H9 (cell line): ENCODE measurements at regions not wholly inside any gene's neighbourhood (a gene's known extent, or its start where the extent isn't known, plus 50 kb on each side); places are given as distances from the start of the nearest gene placed in this dataset.

Experiments
- DNase-seq: peaks from one replicate; pipeline ENCODE4 v3.0.0-alpha.2; 2017
- H2AFZ ChIP-seq: one replicate; pipeline ENCODE4 v1.6.1; 2013; ENCODE audit warnings: mild to moderate bottlenecking, low read length, control low read depth, moderate library complexity
- H2AK5ac ChIP-seq: 2 replicates; pipeline ENCODE4 v1.6.1; 2013; ENCODE audit warnings: low read length, control low read depth, mixed read lengths; ENCODE audit not compliant: insufficient read length
- H2BK120ac ChIP-seq: one replicate; pipeline ENCODE4 v1.6.1; 2013; ENCODE audit warnings: low read depth, mild to moderate bottlenecking, low read length, control low read depth, inconsistent platforms; ENCODE audit not compliant: poor library complexity, severe bottlenecking
- H2BK12ac ChIP-seq: 2 replicates; pipeline ENCODE4 v1.6.1; 2013; ENCODE audit warnings: low read length, control low read depth, mixed read lengths, low read depth; ENCODE audit not compliant: insufficient read length
- H2BK15ac ChIP-seq: 2 replicates; pipeline ENCODE4 v1.6.1; 2013; ENCODE audit warnings: low read depth, low read length, control low read depth
- H2BK20ac ChIP-seq: one replicate; pipeline ENCODE4 v1.6.1; 2013; ENCODE audit warnings: low read depth, mild to moderate bottlenecking, low read length, control low read depth, inconsistent platforms; ENCODE audit not compliant: poor library complexity, severe bottlenecking
- H2BK5ac ChIP-seq: 2 replicates; pipeline ENCODE4 v1.6.1; 2013; ENCODE audit warnings: low read length, control low read depth, mixed read lengths; ENCODE audit not compliant: insufficient read length
- H3K14ac ChIP-seq: 2 replicates; pipeline ENCODE4 v1.6.1; 2013; ENCODE audit warnings: low read length, control low read depth; ENCODE audit not compliant: insufficient read depth
- H3K18ac ChIP-seq: 2 replicates; pipeline ENCODE4 v1.6.1; 2013; ENCODE audit warnings: low read depth, mild to moderate bottlenecking, mixed read lengths, low read length, control low read depth; ENCODE audit not compliant: insufficient read length
- H3K23ac ChIP-seq: 2 replicates; pipeline ENCODE4 v1.6.1; 2013; ENCODE audit warnings: low read length, control low read depth, mixed read lengths, low read depth; ENCODE audit not compliant: insufficient read length
- H3K23me2 ChIP-seq: 2 replicates; pipeline ENCODE4 v1.6.1; 2013; ENCODE audit warnings: low read depth, mild to moderate bottlenecking, mixed read lengths, low read length, control low read depth; ENCODE audit not compliant: insufficient read length, poor library complexity, severe bottlenecking
- H3K27ac ChIP-seq: 2 replicates; pipeline ENCODE4 v1.5.1; 2013; ENCODE audit warnings: low read length, control low read depth, mixed read lengths, low read depth; ENCODE audit not compliant: insufficient read length
- H3K27me3 ChIP-seq: 2 replicates; pipeline ENCODE4 v1.6.1; 2013; ENCODE audit warnings: low read length, control low read depth, inconsistent platforms; ENCODE audit not compliant: insufficient read depth
- H3K4ac ChIP-seq: 2 replicates; pipeline ENCODE4 v1.6.1; 2013; ENCODE audit warnings: low read depth, mild to moderate bottlenecking, control low read depth, inconsistent platforms, low read length, moderate library complexity
- H3K4me1 ChIP-seq: 2 replicates; pipeline ENCODE4 v1.6.1; 2013; ENCODE audit warnings: low read length, control low read depth, inconsistent platforms; ENCODE audit not compliant: insufficient read depth
- H3K4me2 ChIP-seq: 2 replicates; pipeline ENCODE4 v1.6.1; 2013; ENCODE audit warnings: low read length, control low read depth, mixed read lengths; ENCODE audit not compliant: insufficient read length, insufficient read depth
- H3K56ac ChIP-seq: 2 replicates; pipeline ENCODE4 v1.6.1; 2013; ENCODE audit warnings: low read depth, mild to moderate bottlenecking, mixed read lengths, low read length, control low read depth; ENCODE audit not compliant: insufficient read length
- H3K79me1 ChIP-seq: 2 replicates; pipeline ENCODE4 v1.6.1; 2013; ENCODE audit warnings: low read depth, mild to moderate bottlenecking, moderate library complexity, low read length, control low read depth, inconsistent platforms; ENCODE audit not compliant: insufficient read depth, poor library complexity, severe bottlenecking
- H3K79me2 ChIP-seq: 2 replicates; pipeline ENCODE4 v1.6.1; 2013; ENCODE audit warnings: low read length, control low read depth, inconsistent platforms; ENCODE audit not compliant: insufficient read depth
- H3K9ac ChIP-seq: 2 replicates; pipeline ENCODE4 v1.6.1; 2013; ENCODE audit warnings: low read length, control low read depth, mixed read lengths; ENCODE audit not compliant: insufficient read length; ENCODE audit errors: extremely low read depth
- H3K9me3 ChIP-seq: one replicate; pipeline ENCODE4 v1.6.1; 2013; ENCODE audit warnings: low read depth, low read length, inconsistent platforms; ENCODE audit not compliant: control insufficient read depth
- H3T11ph ChIP-seq: one replicate; pipeline ENCODE4 v1.6.1; 2013; ENCODE audit warnings: mild to moderate bottlenecking, low read length, control low read depth, inconsistent platforms
- H4K20me1 ChIP-seq: one replicate; pipeline ENCODE4 v1.6.1; 2013; ENCODE audit not compliant: control insufficient read depth, insufficient read length, insufficient read depth
- H4K5ac ChIP-seq: 2 replicates; pipeline ENCODE4 v1.6.1; 2013; ENCODE audit warnings: low read depth, mild to moderate bottlenecking, mixed read lengths, low read length, control low read depth; ENCODE audit not compliant: insufficient read length
- H4K8ac ChIP-seq: replicated peaks from 2 replicates; pipeline ENCODE4 v1.6.1; 2013; ENCODE audit warnings: low read length, control low read depth, mixed read lengths, low read depth; ENCODE audit not compliant: insufficient read length
- H4K91ac ChIP-seq: 2 replicates; pipeline ENCODE4 v1.6.1; 2013; ENCODE audit warnings: low read depth, mild to moderate bottlenecking, moderate library complexity, mixed read lengths, low read length, control low read depth; ENCODE audit not compliant: insufficient read length
- H3K27ac Mint-ChIP-seq, 3 experiments: 2 replicates in 2 of 3; 3 replicates in 1 of 3; pipeline ENCODE4 v1.8.0; 2020 to 2021; ENCODE audit warnings: mixed read lengths in 3 of 3, mild to moderate bottlenecking in 1 of 3, moderate library complexity in 1 of 3
- H3K27me3 Mint-ChIP-seq: 2 replicates; pipeline ENCODE4 v1.8.0; 2021; ENCODE audit warnings: low read depth, mild to moderate bottlenecking, moderate library complexity, mixed read lengths
- H3K36me3 Mint-ChIP-seq, 3 experiments: 2 replicates in 2 of 3; 3 replicates in 1 of 3; pipeline ENCODE4 v1.8.0; 2020 to 2021; ENCODE audit warnings: low read depth in 3 of 3, mixed read lengths in 3 of 3; ENCODE audit not compliant: insufficient read depth in 1 of 3
- H3K4me1 Mint-ChIP-seq, 2 experiments: 2 replicates each; pipeline ENCODE4 v1.8.0; 2020; ENCODE audit warnings: mixed read lengths in 2 of 2
- H3K4me3 Mint-ChIP-seq, 2 experiments: 2 replicates in 1 of 2; 3 replicates in 1 of 2; pipeline ENCODE4 v1.8.0; 2020 to 2021; ENCODE audit warnings: mild to moderate bottlenecking in 2 of 2, mixed read lengths in 2 of 2, moderate library complexity in 1 of 2
- H3K9me3 Mint-ChIP-seq, 2 experiments: 2 replicates in 1 of 2; 3 replicates in 1 of 2; pipeline ENCODE4 v1.8.0; 2020; ENCODE audit warnings: mild to moderate bottlenecking in 2 of 2, mixed read lengths in 2 of 2, moderate library complexity in 1 of 2
- WGBS: extraction: QIAGEN DNeasy Blood & Tissue Kit; methylation state at CpG from one replicate; pipeline ENCODE4 v1.1.7; 2013; ENCODE audit warnings: missing lambda C conversion rate, low lambda C conversion rate, mixed read lengths; ENCODE audit not compliant: insufficient read length; ENCODE audit errors: extremely low coverage; 5-methylcytosine and 5-hydroxymethylcytosine counted together
- TF ChIP-seq, protein P1 (sequence below): fragments of 200-600 bp; sonication (generic); conservative IDR thresholded peaks from 3 replicates; pipeline ENCODE4 v1.8.0; 2021; ENCODE audit warnings: antibody characterized with exemption, mild to moderate bottlenecking

DNA sequence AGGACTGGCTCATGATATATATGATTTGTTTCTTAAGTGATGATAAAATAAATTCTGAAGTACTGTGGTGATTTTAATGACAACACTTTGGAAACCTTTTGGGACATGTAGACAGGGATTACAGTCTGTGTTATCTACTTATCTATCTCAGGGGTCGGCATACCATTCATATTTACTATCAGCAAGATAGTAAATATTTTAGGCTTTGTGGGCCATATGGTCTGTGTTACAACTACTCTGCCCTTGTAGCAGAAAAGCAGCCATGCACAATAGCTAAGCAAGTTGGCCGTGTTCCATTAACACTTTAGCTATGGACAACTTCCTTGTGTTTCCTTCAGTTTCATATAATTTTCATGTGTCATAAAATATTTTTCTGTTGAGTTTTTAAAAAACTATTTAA is 97.8 kb upstream of the PRPS1L1 start:
- no peak overlapping the region for H4K91ac ChIP-seq
- H3K4me1 Mint-ChIP-seq: peaks cover 3% of the 10 kb centered on the region in 2 experiments; a peak in 2 of 4 replicates
- no peak overlapping the region for H2AFZ ChIP-seq
- no peak overlapping the region for H2BK12ac ChIP-seq
- H3K9me3 Mint-ChIP-seq: no peaks in the 10 kb centered on the region
- no peak overlapping the region for H2BK15ac ChIP-seq
- TF ChIP-seq, protein P1, sequence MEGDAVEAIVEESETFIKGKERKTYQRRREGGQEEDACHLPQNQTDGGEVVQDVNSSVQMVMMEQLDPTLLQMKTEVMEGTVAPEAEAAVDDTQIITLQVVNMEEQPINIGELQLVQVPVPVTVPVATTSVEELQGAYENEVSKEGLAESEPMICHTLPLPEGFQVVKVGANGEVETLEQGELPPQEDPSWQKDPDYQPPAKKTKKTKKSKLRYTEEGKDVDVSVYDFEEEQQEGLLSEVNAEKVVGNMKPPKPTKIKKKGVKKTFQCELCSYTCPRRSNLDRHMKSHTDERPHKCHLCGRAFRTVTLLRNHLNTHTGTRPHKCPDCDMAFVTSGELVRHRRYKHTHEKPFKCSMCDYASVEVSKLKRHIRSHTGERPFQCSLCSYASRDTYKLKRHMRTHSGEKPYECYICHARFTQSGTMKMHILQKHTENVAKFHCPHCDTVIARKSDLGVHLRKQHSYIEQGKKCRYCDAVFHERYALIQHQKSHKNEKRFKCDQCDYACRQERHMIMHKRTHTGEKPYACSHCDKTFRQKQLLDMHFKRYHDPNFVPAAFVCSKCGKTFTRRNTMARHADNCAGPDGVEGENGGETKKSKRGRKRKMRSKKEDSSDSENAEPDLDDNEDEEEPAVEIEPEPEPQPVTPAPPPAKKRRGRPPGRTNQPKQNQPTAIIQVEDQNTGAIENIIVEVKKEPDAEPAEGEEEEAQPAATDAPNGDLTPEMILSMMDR: no peak
- no peaks in the 10 kb centered on the region for H3K27me3 ChIP-seq
- H2BK5ac ChIP-seq: no peak overlapping the region
- H2BK120ac ChIP-seq: no peak overlapping the region
- H3K23ac ChIP-seq: no peak overlapping the region
- H3K4me2 ChIP-seq: no peak overlapping the region
- no peak overlapping the region for H4K8ac ChIP-seq
- no peaks in the 10 kb centered on the region for H3K27me3 Mint-ChIP-seq
- no peaks in the 10 kb centered on the region for H4K20me1 ChIP-seq
- H3K27ac Mint-ChIP-seq: no peak overlapping the region
- H3K79me2 ChIP-seq: no peaks in the 10 kb centered on the region
- H3K23me2 ChIP-seq: no peaks in the 10 kb centered on the region
- H3K56ac ChIP-seq: no peak overlapping the region
- H4K5ac ChIP-seq: no peak overlapping the region
- no peaks in the 10 kb centered on the region for H3K79me1 ChIP-seq
- no peak overlapping the region for H3T11ph ChIP-seq
- WGBS: no CpG with 5 or more reads among the region's 2 CpGs
- H3K4ac ChIP-seq: no peak overlapping the region
- no peaks in the 10 kb centered on the region for H3K36me3 Mint-ChIP-seq
- no peak overlapping the region for H3K27ac ChIP-seq
- H3K14ac ChIP-seq: no peak overlapping the region
- H3K4me3 Mint-ChIP-seq: no peak overlapping the region
- H3K9me3 ChIP-seq: no peaks in the 10 kb centered on the region
- no peak overlapping the region for H3K9ac ChIP-seq
- no peak overlapping the region for H2AK5ac ChIP-seq
- H3K18ac ChIP-seq: no peak overlapping the region
- H3K4me1 ChIP-seq: no peaks in the 10 kb centered on the region; the same call in 1 of the 2 replicates
- DNase-seq: no peak
- H2BK20ac ChIP-seq: no peak overlapping the region
